K562 (cell line): ENCODE measurements at regions not wholly inside any gene's neighbourhood (a gene's known extent, or its start where the extent isn't known, plus 50 kb on each side); places are given as distances from the start of the nearest gene placed in this dataset.

Experiments used
- ATAC-seq: fragments of 200-7000 bp; cut with Tn5 transposase; 3 replicates; pipeline ENCODE4 v1.9.1; 2020; ENCODE audit warnings: moderate library complexity
- BruUV-seq: library from RNA; stranded (reverse); fragments of 400-500 nt; replicated peaks from 2 replicates; lab custom pipeline; 2021; lab: Mats Ljungman, UMichigan
- CTCF ChIA-PET: fragments of 300-600 bp; formaldehyde crosslinking; extraction: SDS; loops from one replicate; lab custom pipeline; 2021; ENCODE audit warnings: low intra/inter-chr PET ratio; lab: Yijun Ruan, JAX
- POLR2A ChIA-PET: fragments of 300-600, 350-650 bp; sonication (Branson Sonifier 250); formaldehyde crosslinking; extraction: SDS; loops from one replicate; lab custom pipeline; 2021; ENCODE audit warnings: antibody characterized with exemption, inconsistent platforms; lab: Yijun Ruan, JAX
- DNase-seq, 4 experiments: peaks; one replicate each; pipeline versions ENCODE4 v3.0.0 to v3.0.0-alpha.2; 2011 to 2018; ENCODE audit warnings: low spot score in 3 of 4, mixed read lengths in 3 of 4; ENCODE audit errors: extremely low read depth in 1 of 4
- FAIRE-seq: peaks from 2 replicates; lab custom pipeline; 2011; peaks lifted over from hg19 to GRCh38; lab: Jason Lieb, UNC
- H2AFZ ChIP-seq: 2 replicates; pipeline ENCODE4 v1.6.0; 2011; ENCODE audit warnings: low read depth, low read length, control low read depth, inconsistent platforms
- H3K27ac ChIP-seq: fragments of 200-600 bp; 3 replicates; pipeline ENCODE4 v1.8.0; 2011; ENCODE audit warnings: low read depth, mild to moderate bottlenecking, control low read depth, inconsistent platforms, low read length, moderate library complexity, mixed read lengths; ENCODE audit errors: extremely low read depth
- H3K27me3 ChIP-seq, 2 experiments: fragments of 300-600 bp in 1 of 2; 2 replicates in 1 of 2; 3 replicates in 1 of 2; pipeline versions ENCODE4 v1.6.0 to v1.8.0; 2011; ENCODE audit warnings: inconsistent platforms in 2 of 2, low read length in 2 of 2, mild to moderate bottlenecking in 1 of 2, mixed read lengths in 1 of 2, moderate library complexity in 1 of 2; ENCODE audit not compliant: control insufficient read depth in 2 of 2, insufficient read depth in 2 of 2
- H3K36me3 ChIP-seq: fragments of 300-600 bp; 3 replicates; pipeline ENCODE4 v1.8.0; 2011; ENCODE audit warnings: mild to moderate bottlenecking, low read length, inconsistent platforms; ENCODE audit not compliant: control insufficient read depth, insufficient read depth
- H3K4me1 ChIP-seq, 2 experiments: fragments of 200-600 bp in 1 of 2; replicated peaks in 1 of 2; 2 replicates in 1 of 2; 3 replicates in 1 of 2; pipeline versions ENCODE4 v1.5.1 to v1.8.0; 2011; ENCODE audit warnings: inconsistent platforms in 2 of 2, low read length in 2 of 2, mild to moderate bottlenecking in 1 of 2, mixed read lengths in 1 of 2, moderate library complexity in 1 of 2; ENCODE audit not compliant: control insufficient read depth in 2 of 2, insufficient read depth in 2 of 2
- H3K4me2 ChIP-seq: 2 replicates; pipeline ENCODE4 v1.6.1; 2011; ENCODE audit warnings: low read length, control low read depth, inconsistent platforms, mixed read lengths; ENCODE audit not compliant: insufficient read depth
- H3K4me3 ChIP-seq: fragments of 200-600 bp; sonication (generic), shearing (Covaris generic); 2 replicates; pipeline ENCODE4 v1.5.1; 2016; ENCODE audit warnings: control low read depth, inconsistent platforms
- H3K79me2 ChIP-seq: fragments of 200-600 bp; 3 replicates; pipeline ENCODE4 v1.8.0; 2011; ENCODE audit warnings: low read length, inconsistent platforms; ENCODE audit not compliant: control insufficient read depth, insufficient read depth
- H3K9ac ChIP-seq, 2 experiments: 2 replicates each; pipeline versions ENCODE4 v1.6.0 to v1.6.1; 2011; ENCODE audit warnings: low read depth in 2 of 2, low read length in 2 of 2, control low read depth in 1 of 2, inconsistent platforms in 1 of 2, mild to moderate bottlenecking in 1 of 2, mixed read lengths in 1 of 2; ENCODE audit not compliant: insufficient read depth in 1 of 2
- H3K9me1 ChIP-seq: one replicate; pipeline ENCODE4 v1.6.0; 2011; ENCODE audit warnings: inconsistent platforms, mild to moderate bottlenecking, low read length, moderate library complexity; ENCODE audit not compliant: control insufficient read depth, insufficient read depth
- H3K9me3 ChIP-seq: replicated peaks from 2 replicates; pipeline ENCODE4 v1.5.1; 2011; ENCODE audit warnings: low read depth, low read length, inconsistent platforms; ENCODE audit not compliant: control insufficient read depth, insufficient read depth
- H4K20me1 ChIP-seq: replicated peaks from 2 replicates; pipeline ENCODE4 v1.6.1; 2011; ENCODE audit warnings: low read length, inconsistent platforms, mixed read lengths; ENCODE audit not compliant: control insufficient read depth, insufficient read depth
- COPS2 ChIP-seq: fragments of 450-650 bp; conservative IDR thresholded peaks from 2 replicates; pipeline ENCODE4 v1.6.1; 2016; ENCODE audit warnings: mild to moderate bottlenecking, moderate library complexity
- CREB3 ChIP-seq: fragments of 450-650 bp; conservative IDR thresholded peaks from 2 replicates; pipeline ENCODE4 v1.6.1; 2016; ENCODE audit warnings: missing genetic modification characterization, low read depth, mild to moderate bottlenecking, missing compliant biosample characterization, moderate library complexity
- DIDO1 ChIP-seq: fragments of 450-650 bp; IDR thresholded peaks from 2 replicates; pipeline ENCODE4 v1.6.1; 2016; ENCODE audit warnings: low read depth, missing biosample characterization, missing genetic modification characterization
- NCOA1 ChIP-seq: fragments of 450-650 bp; IDR thresholded peaks from 2 replicates; pipeline ENCODE4 v1.6.1; 2016; ENCODE audit warnings: low read depth
- PHF21A ChIP-seq: fragments of 450-650 bp; IDR thresholded peaks from 2 replicates; pipeline ENCODE4 v1.6.1; 2017; ENCODE audit warnings: low read depth, borderline replicate concordance
- TAF15 ChIP-seq: fragments of 200-400 bp; formaldehyde crosslinking; IDR thresholded peaks from 2 replicates; pipeline ENCODE4 v1.6.1; 2017; ENCODE audit warnings: mild to moderate bottlenecking, low read depth, low read length, moderate library complexity
- ZBTB11 ChIP-seq, 3 experiments: fragments of 200-800 bp in 1 of 3; fragments of 250-450 bp in 1 of 3; fragments of 450-650 bp in 1 of 3; sonication (Bioruptor Pico) in 1 of 3; sonication (Bioruptor generic) in 1 of 3; formaldehyde crosslinking in 1 of 3; IDR thresholded peaks; 2 replicates each; pipeline versions ENCODE4 v1.6.1 to v1.8.0; 2016 to 2022; ENCODE audit warnings: mild to moderate bottlenecking in 2 of 3, missing genetic modification characterization in 2 of 3, missing compliant biosample characterization in 1 of 3, moderate library complexity in 1 of 3
- WGBS: fragments of 100-300 bp; shearing (Covaris generic); methylation state at CpG from one replicate; pipeline ENCODE4 v1.1.6; 2016; ENCODE audit warnings: low coverage, mixed read lengths; ENCODE audit not compliant: insufficient coverage; ENCODE audit errors: missing lambda C conversion rate; 5-methylcytosine and 5-hydroxymethylcytosine counted together
- in situ Hi-C: fragments of 300-500 bp; cut with MboI; formaldehyde crosslinking; loops from 4 replicates; pipeline ENCODE4 v1.15.0; 2018; ENCODE audit warnings: inconsistent platforms, mixed read lengths
- intact Hi-C: fragments of 100-400 bp; cut with micrococcal nuclease; formaldehyde crosslinking; loops from 2 replicates; pipeline ENCODE4 v1.14.2; 2022

- no peaks in the 10 kb centered on the region for H3K9me3 ChIP-seq
- H3K4me2 ChIP-seq: no peak overlapping the region
- WGBS: 26% methylated on average over 6 of the region's 6 CpGs
- CTCF ChIA-PET: no interaction called here
- no peak overlapping the region for H3K4me3 ChIP-seq
- H3K9ac ChIP-seq: no peak overlapping the region
- no peak for TF ChIP-seq COPS2
- no peak for TF ChIP-seq NCOA1
- TF ChIP-seq TAF15: no peak
- TF ChIP-seq PHF21A: no peak
- no peak for TF ChIP-seq CREB3 (tag)
- TF ChIP-seq ZBTB11 (CRISPR knock-in tag; IDR thresholded peaks at IDR 0.05): no peak
- TF ChIP-seq DIDO1: no peak
- TF ChIP-seq, all 486 proteins: peak for 0
- ATAC-seq (no peak), DNase-seq (no peak), FAIRE-seq (no peak)
- Histone ChIP-seq H3K4me1 (peaks cover 11 to 34% of the 10 kb centered on the region in 2 experiments; a peak in 4 of 5 replicates), H4K20me1 (no peaks in the 10 kb centered on the region), H3K9me1 (no peaks in the 10 kb centered on the region), H3K36me3 (no peaks in the 10 kb centered on the region), H3K27ac (no peak overlapping the region), H3K79me2 (no peaks in the 10 kb centered on the region), H2AFZ (no peak overlapping the region), H3K27me3 (no peaks in the 10 kb centered on the region; a peak in 1 of 5 replicates)
- no TSS peak for BruUV-seq
- intact Hi-C loops (no loop called here), in situ Hi-C loops (no loop called here)
- POLR2A ChIA-PET: interaction anchor here (0.6 to 1.5 kb wide), 3 partner anchors 8 to 116 kb away, joined by 3 to 5 read pairs (median 4); no protein-coding TSS in a partner anchor
Observed at GRCh38 chr11:69967484-69967883, 110.6 kb upstream of the ANO1 start.
